ENCODE measurements at regions not wholly inside any gene's neighbourhood (a gene's known extent, or its start where the extent isn't known, plus 50 kb on each side); places are given as distances from the start of the nearest gene placed in this dataset.

GRCh38 chr5:3736466-3736865 is 140.8 kb downstream of the IRX1 start:
- DNase-seq (ENCODE audit: low spot score) = no peak

- DNase-seq (ENCODE audit: low spot score) = no peak
These were observed 141.3 kb downstream of the IRX1 start for GRCh38 chr5:3736926-3737325.

GRCh38 chr5:3738919-3739318 is 143.3 kb downstream of the IRX1 start:
- no peak for DNase-seq (ENCODE audit: low spot score)

- DNase-seq (ENCODE audit: low spot score) = no peak
These were observed 145.1 kb downstream of the IRX1 start for GRCh38 chr5:3740546-3741373.

- DNase-seq (ENCODE audit: low spot score) = no peak
These were observed 145.7 kb downstream of the IRX1 start for GRCh38 chr5:3741374-3741770.

- no peak for DNase-seq (ENCODE audit: low spot score)
These were observed 147.1 kb downstream of the IRX1 start for GRCh38 chr5:3742750-3743149.

- no peak for DNase-seq (ENCODE audit: low spot score)
These were observed 156.2 kb downstream of the IRX1 start for GRCh38 chr5:3751846-3752245.

- DNase-seq (ENCODE audit: low spot score) = no peak
These were observed 182.4 kb downstream of the IRX1 start for GRCh38 chr5:3778000-3778550.

GRCh38 chr5:3778945-3779344 is 183.3 kb downstream of the IRX1 start:
- DNase-seq (ENCODE audit: low spot score) = no peak

GRCh38 chr5:3780278-3780677 is 184.6 kb downstream of the IRX1 start:
- DNase-seq (ENCODE audit: low spot score) = no peak

- DNase-seq (ENCODE audit: low spot score) = no peak
These were observed 185.3 kb downstream of the IRX1 start for GRCh38 chr5:3780907-3781306.

- no peak for DNase-seq (ENCODE audit: low spot score)
These were observed 189.2 kb downstream of the IRX1 start for GRCh38 chr5:3784854-3785253.

- DNase-seq (ENCODE audit: low spot score) = no peak
These were observed 190.5 kb downstream of the IRX1 start for GRCh38 chr5:3786165-3786564.

GRCh38 chr5:3786891-3787430 is 191.3 kb downstream of the IRX1 start:
- no peak for DNase-seq (ENCODE audit: low spot score)

GRCh38 chr5:3787604-3788003 is 192.0 kb downstream of the IRX1 start:
- no peak for DNase-seq (ENCODE audit: low spot score)

- no peak for DNase-seq (ENCODE audit: low spot score)
These were observed 194.0 kb downstream of the IRX1 start for GRCh38 chr5:3789519-3790193.

GRCh38 chr5:3793162-3793561 is 197.5 kb downstream of the IRX1 start:
- no peak for DNase-seq (ENCODE audit: low spot score)

- DNase-seq (ENCODE audit: low spot score) = no peak
These were observed 199.0 kb downstream of the IRX1 start for GRCh38 chr5:3794611-3795010.

- DNase-seq (ENCODE audit: low spot score) = no peak
These were observed 201.1 kb downstream of the IRX1 start for GRCh38 chr5:3796736-3797135.

- no peak for DNase-seq (ENCODE audit: low spot score)
These were observed 206.3 kb downstream of the IRX1 start for GRCh38 chr5:3801967-3802366.

GRCh38 chr5:3809455-3809854 is 213.8 kb downstream of the IRX1 start:
- no peak for DNase-seq (ENCODE audit: low spot score)

GRCh38 chr5:3811116-3811515 is 215.5 kb downstream of the IRX1 start:
- no peak for DNase-seq (ENCODE audit: low spot score)

GRCh38 chr5:3818624-3819023 is 223.0 kb downstream of the IRX1 start:
- DNase-seq (ENCODE audit: low spot score) = no peak
